ENCODE measurements at regions not wholly inside any gene's neighbourhood (a gene's known extent, or its start where the extent isn't known, plus 50 kb on each side); places are given as distances from the start of the nearest gene placed in this dataset.

DNA sequence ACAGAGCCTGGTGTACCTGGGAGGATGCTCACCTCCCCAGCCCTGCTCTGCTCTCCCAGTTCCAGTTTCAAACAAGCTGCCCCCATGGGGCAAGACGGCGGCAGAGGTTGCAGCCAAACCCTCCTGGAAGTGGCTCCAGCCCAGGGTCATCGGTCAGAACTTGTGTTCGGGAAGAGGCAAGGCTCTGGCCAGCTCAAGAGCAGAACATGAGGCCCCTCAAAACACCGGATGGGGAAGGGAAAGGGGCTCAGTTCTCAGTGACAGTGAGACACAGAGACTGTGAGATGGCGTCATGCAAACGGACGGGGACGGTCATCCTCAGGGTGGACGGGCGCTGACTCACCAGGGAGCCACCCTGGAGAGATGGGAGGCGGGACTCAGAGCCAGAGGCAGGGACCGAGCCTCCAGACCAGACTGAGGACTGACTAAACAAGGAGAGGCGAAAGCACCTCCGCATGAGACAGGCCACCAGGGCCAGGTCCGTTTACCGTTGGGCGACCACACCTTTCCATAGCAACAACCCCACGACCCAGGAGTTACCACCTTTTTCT lies 63.9 kb upstream of the GALNT9 start:
- Histone ChIP-seq H2AFZ (replicated peaks) (no peak overlapping the region), H3K79me2 (ENCODE audit: low read depth) (no peaks in the 10 kb centered on the region), H4K20me1 (ENCODE audit: low read depth) (no peaks in the 10 kb centered on the region), H3K9me3 (ENCODE audit: low read depth) (no peaks in the 10 kb centered on the region), H3K4me1 (peaks cover 10% of the 10 kb centered on the region), H3K4me2 (no peak overlapping the region), H3K27me3 (peaks cover 91% of the 10 kb centered on the region), H3K4me3 (no peak overlapping the region), H3F3A (ENCODE audit: low read depth) (peaks cover 15% of the 10 kb centered on the region), H3K27ac (no peak overlapping the region), H3K36me3 (no peaks in the 10 kb centered on the region), H3K9ac (no peak overlapping the region)
- TF ChIP-seq, protein P1, sequence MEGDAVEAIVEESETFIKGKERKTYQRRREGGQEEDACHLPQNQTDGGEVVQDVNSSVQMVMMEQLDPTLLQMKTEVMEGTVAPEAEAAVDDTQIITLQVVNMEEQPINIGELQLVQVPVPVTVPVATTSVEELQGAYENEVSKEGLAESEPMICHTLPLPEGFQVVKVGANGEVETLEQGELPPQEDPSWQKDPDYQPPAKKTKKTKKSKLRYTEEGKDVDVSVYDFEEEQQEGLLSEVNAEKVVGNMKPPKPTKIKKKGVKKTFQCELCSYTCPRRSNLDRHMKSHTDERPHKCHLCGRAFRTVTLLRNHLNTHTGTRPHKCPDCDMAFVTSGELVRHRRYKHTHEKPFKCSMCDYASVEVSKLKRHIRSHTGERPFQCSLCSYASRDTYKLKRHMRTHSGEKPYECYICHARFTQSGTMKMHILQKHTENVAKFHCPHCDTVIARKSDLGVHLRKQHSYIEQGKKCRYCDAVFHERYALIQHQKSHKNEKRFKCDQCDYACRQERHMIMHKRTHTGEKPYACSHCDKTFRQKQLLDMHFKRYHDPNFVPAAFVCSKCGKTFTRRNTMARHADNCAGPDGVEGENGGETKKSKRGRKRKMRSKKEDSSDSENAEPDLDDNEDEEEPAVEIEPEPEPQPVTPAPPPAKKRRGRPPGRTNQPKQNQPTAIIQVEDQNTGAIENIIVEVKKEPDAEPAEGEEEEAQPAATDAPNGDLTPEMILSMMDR (IDR thresholded peaks at IDR 0.05): no peak
- TF ChIP-seq EZH2 (IDR thresholded peaks at IDR 0.05) (no peak), EZH2phosphoT487 (IDR thresholded peaks at IDR 0.05) (no peak)
- Mint-ChIP-seq H3K27me3 (ENCODE audit: insufficient read depth, low read depth) (peaks cover 42% of the 10 kb centered on the region), H3K36me3 (peaks cover 2% of the 10 kb centered on the region), H3K4me3 (no peak overlapping the region), H3K27ac (no peak overlapping the region), H3K4me1 (peaks cover 6% of the 10 kb centered on the region), H3K9me3 (peaks cover 6% of the 10 kb centered on the region)
- DNase-seq (ENCODE audit: low spot score): no peak

DNA sequence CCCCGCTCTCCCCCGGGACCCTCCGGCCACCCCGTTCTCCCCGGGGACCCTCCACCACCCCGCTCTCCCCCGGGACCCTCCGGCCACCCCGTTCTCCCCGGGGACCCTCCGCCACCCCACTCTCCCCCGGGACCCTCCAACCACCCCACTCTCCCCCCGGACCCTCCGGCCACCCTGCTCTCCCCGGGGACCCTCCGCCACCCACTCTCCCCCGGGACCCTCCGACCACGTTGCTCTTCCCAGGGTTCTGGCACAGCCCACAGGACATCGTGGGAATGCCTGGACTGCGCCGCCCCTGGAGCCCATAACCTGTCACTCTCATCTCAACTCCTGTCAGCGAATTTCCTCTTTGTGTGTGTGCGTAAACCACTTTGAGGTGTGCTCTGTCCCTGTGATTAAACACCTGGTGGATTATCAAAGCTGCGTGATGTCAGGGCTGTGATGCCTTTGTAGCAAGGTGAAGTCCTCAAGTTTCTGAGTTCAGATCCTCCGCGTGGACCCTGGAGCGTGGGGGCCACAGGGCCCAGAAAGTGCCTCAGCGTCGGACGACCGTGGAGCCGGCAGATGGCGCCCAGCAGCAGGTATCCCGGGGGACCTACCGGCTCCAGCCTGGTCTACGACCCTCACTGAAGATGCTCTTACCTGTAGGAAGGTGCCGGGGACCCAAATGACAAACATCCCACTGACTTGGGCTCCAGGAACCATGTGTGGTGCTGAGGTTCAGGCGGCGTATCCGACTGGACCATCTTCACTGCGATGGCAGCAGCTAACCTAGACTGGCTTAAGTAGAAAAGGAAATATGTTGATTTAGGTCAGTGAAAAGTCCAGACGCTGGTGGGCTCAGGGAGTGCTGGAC lies 63.2 kb upstream of the GALNT9 start:
- Mint-ChIP-seq H3K27me3 (ENCODE audit: insufficient read depth, low read depth) (peaks cover 42% of the 10 kb centered on the region), H3K36me3 (peaks cover 2% of the 10 kb centered on the region), H3K9me3 (peaks cover 6% of the 10 kb centered on the region), H3K4me1 (peaks cover 6% of the 10 kb centered on the region), H3K27ac (no peak overlapping the region), H3K4me3 (no peak overlapping the region)
- DNase-seq (ENCODE audit: low spot score): no peak
- no peaks in the 10 kb centered on the region for H3K9me3 ChIP-seq (ENCODE audit: low read depth)
- no peaks in the 10 kb centered on the region for H4K20me1 ChIP-seq (ENCODE audit: low read depth)
- H3K4me3 ChIP-seq: no peak overlapping the region
- TF ChIP-seq EZH2phosphoT487 (IDR thresholded peaks at IDR 0.05) (no peak), EZH2 (IDR thresholded peaks at IDR 0.05) (no peak)
- TF ChIP-seq, protein P1 (IDR thresholded peaks at IDR 0.05): peak; percentile 25
- H3K36me3 ChIP-seq: no peaks in the 10 kb centered on the region
- H3K79me2 ChIP-seq (ENCODE audit: low read depth): no peaks in the 10 kb centered on the region
- H2AFZ ChIP-seq (replicated peaks): no peak overlapping the region
- no peak overlapping the region for H3K9ac ChIP-seq
- peaks cover 8% of the 10 kb centered on the region for H3K4me1 ChIP-seq
- H3K27me3 ChIP-seq: peaks cover 90% of the 10 kb centered on the region
- peaks cover 15% of the 10 kb centered on the region for H3F3A ChIP-seq (ENCODE audit: low read depth)
- H3K4me2 ChIP-seq: no peak overlapping the region
- no peak overlapping the region for H3K27ac ChIP-seq

DNA sequence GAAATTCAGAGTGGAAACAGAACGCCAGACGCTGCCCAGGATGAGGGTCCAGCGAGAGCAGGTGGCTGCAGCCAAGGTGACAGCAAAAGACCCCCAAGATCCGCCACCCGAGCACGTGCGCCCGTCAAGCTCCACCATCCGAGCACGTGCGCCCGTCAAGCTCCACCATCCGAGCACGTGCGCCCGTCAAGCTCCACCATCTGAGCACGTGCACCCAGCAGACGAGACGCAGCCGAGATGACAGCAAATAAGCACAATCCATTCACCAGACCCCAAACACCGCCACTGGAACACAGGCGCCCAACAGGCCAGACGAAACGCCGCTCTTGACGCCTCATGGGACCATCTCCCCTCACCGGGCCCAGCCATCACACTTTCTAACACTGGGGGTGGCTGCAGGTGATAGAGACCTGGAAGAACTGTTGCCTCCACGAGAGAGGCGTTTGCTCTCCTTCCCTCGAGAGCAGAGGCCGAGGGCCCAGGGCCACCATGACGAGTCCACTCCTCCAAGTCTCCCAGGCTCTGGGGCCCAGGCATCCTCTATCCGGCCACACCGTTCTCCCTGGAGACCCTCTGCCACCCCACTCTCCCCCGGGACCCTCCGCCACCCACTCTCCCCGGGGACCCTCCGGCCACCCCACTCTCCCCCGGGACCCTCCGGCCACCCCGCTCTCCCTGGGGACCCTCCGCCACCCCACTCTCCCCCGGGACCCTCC lies 62.1 kb upstream of the GALNT9 start:
- TF ChIP-seq, protein P1 (IDR thresholded peaks at IDR 0.05): no peak
- no peak for TF ChIP-seq EZH2 (IDR thresholded peaks at IDR 0.05)
- TF ChIP-seq EZH2phosphoT487 (IDR thresholded peaks at IDR 0.05): no peak
- no peak overlapping the region for H3K4me2 ChIP-seq
- Mint-ChIP-seq H3K27ac (peak overlapping the region; percentile 30), H3K4me1 (peaks cover 8% of the 10 kb centered on the region), H3K27me3 (ENCODE audit: insufficient read depth, low read depth) (peaks cover 37% of the 10 kb centered on the region), H3K36me3 (peaks cover 2% of the 10 kb centered on the region), H3K4me3 (peak overlapping the region; percentile 28), H3K9me3 (peaks cover 6% of the 10 kb centered on the region)
- H3F3A ChIP-seq (ENCODE audit: low read depth): peaks cover 12% of the 10 kb centered on the region
- H3K4me3 ChIP-seq: no peak overlapping the region
- H3K79me2 ChIP-seq (ENCODE audit: low read depth): no peaks in the 10 kb centered on the region
- peaks cover 2% of the 10 kb centered on the region for H3K4me1 ChIP-seq
- no peaks in the 10 kb centered on the region for H3K9me3 ChIP-seq (ENCODE audit: low read depth)
- no peaks in the 10 kb centered on the region for H3K36me3 ChIP-seq
- peaks cover 90% of the 10 kb centered on the region for H3K27me3 ChIP-seq
- no peak overlapping the region for H3K9ac ChIP-seq
- DNase-seq (ENCODE audit: low spot score): no peak
- H3K27ac ChIP-seq: no peak overlapping the region
- H2AFZ ChIP-seq (replicated peaks): no peak overlapping the region
- no peaks in the 10 kb centered on the region for H4K20me1 ChIP-seq (ENCODE audit: low read depth)
